SK-N-SH treated with all-trans-retinoic acid at 6 μM for 48 hours (cell line): ENCODE measurements at regions not wholly inside any gene's neighbourhood (a gene's known extent, or its start where the extent isn't known, plus 50 kb on each side); places are given as distances from the start of the nearest gene placed in this dataset.

Experiments
- BACH2 ChIP-seq: fragments of 250-450 bp; sonication (Bioruptor Pico); IDR thresholded peaks from 2 replicates; pipeline ENCODE4 v1.9.0; 2021; ENCODE audit warnings: mild to moderate bottlenecking, borderline replicate concordance
- PATZ1 ChIP-seq: fragments of 250-450 bp; sonication (Bioruptor Pico); IDR thresholded peaks from 2 replicates; pipeline ENCODE4 v1.8.0; 2020; ENCODE audit warnings: mild to moderate bottlenecking, moderate library complexity, borderline replicate concordance
- PPARA ChIP-seq: fragments of 250-450 bp; sonication (Bioruptor Pico); IDR thresholded peaks from 2 replicates; pipeline ENCODE4 v1.5.0; 2020; ENCODE audit warnings: mild to moderate bottlenecking, borderline replicate concordance
- ZFP3 ChIP-seq: fragments of 250-450 bp; sonication (Bioruptor Pico); IDR thresholded peaks from 2 replicates; pipeline ENCODE4 v1.5.0; 2020; ENCODE audit warnings: mild to moderate bottlenecking, moderate library complexity
- ZFP30 ChIP-seq: fragments of 450-650 bp; formaldehyde crosslinking; IDR thresholded peaks from 2 replicates; pipeline ENCODE4 v1.5.0; 2022; ENCODE audit warnings: mild to moderate bottlenecking, moderate library complexity

DNA sequence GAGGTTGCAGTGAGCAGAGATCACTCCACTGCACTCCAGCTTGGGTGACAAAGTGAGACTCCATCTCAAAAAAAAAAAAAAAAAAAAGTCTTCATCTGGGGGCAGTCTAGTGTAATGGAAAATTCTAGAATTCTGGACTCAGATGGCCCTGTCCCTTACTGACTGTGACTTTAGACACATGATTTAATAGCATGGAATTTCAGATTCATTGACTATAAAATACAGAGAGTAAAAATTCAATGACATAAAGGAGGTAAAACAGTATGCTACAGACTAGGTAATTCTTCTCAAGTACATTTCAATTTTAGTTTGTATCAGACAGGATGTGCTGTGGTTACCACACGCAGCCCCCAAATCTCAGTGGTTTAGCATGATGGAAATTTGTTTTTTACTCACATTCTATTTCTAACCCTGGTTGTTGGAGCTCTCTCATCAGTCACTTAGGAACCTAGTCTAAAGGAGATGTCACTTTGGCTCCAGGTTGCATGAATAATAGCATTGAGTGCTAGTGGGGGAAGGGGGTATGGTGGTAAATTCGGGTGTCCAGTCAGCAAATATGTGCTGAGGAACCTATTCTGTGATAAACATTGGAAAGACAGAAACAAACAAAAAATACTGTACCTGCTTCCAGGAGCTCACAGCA, 444.0 kb downstream of the XYLT1 start:
- no peak for TF ChIP-seq ZFP30 (CRISPR knock-in tag)
- no peak for TF ChIP-seq ZFP3 (CRISPR knock-in tag)
- TF ChIP-seq PPARA (CRISPR knock-in tag) = no peak
- no peak for TF ChIP-seq PATZ1 (CRISPR knock-in tag)
- no peak for TF ChIP-seq BACH2
